ENCODE measurements at regions not wholly inside any gene's neighbourhood (a gene's known extent, or its start where the extent isn't known, plus 50 kb on each side); places are given as distances from the start of the nearest gene placed in this dataset.

GRCh38 chr18:65411061-65411460, 339.8 kb upstream of the CDH7 start:
- TF ChIP-seq POLR2A (IDR thresholded peaks at IDR 0.05; ENCODE audit: low read length) (no peak), GATA1 (IDR thresholded peaks at IDR 0.05; ENCODE audit: low read depth, low read length) (no peak)
